PC-3 (cell line): ENCODE measurements at regions not wholly inside any gene's neighbourhood (a gene's known extent, or its start where the extent isn't known, plus 50 kb on each side); places are given as distances from the start of the nearest gene placed in this dataset.

Experiments
- ATAC-seq: fragments of 200-7000 bp; cut with Tn5 transposase; 2 replicates; pipeline ENCODE4 v1.9.1; 2020; ENCODE audit warnings: mild to moderate bottlenecking, moderate library complexity
- BruUV-seq: library from RNA; stranded (reverse); fragments of 400-500 nt; replicated peaks from 2 replicates; lab custom pipeline; 2021; lab: Mats Ljungman, UMichigan
- CTCF ChIA-PET: fragments of 300-600 bp; sonication (Branson Sonifier 250); formaldehyde crosslinking; loops from one replicate; lab custom pipeline; 2022; ENCODE audit warnings: antibody characterized with exemption; lab: Charles Lee
- POLR2A ChIA-PET: fragments of 300-600 bp; sonication (Branson Sonifier 250); formaldehyde crosslinking; loops from one replicate; lab custom pipeline; 2022; ENCODE audit warnings: antibody characterized with exemption; ENCODE audit not compliant: unreplicated experiment; lab: Charles Lee
- DNase-seq: peaks from one replicate; pipeline ENCODE4 v3.0.0-alpha.2; 2015
- H2AFZ ChIP-seq: fragments of 300-600 bp; sonication (generic); 2 replicates; pipeline ENCODE4 v1.6.0; 2016; ENCODE audit warnings: antibody characterized with exemption, low read length
- H3F3A ChIP-seq: fragments of 300-600 bp; sonication (generic); one replicate; pipeline ENCODE4 v1.6.0; 2017; ENCODE audit warnings: antibody characterized with exemption, low read length, control low read depth, mild to moderate bottlenecking; ENCODE audit not compliant: unreplicated experiment
- H3K27ac ChIP-seq: fragments of 300-600 bp; sonication (generic); 2 replicates; pipeline ENCODE4 v1.5.1; 2016; ENCODE audit warnings: mild to moderate bottlenecking, low read length
- H3K27me3 ChIP-seq: fragments of 300-600 bp; sonication (generic); 2 replicates; pipeline ENCODE4 v1.6.1; 2016; ENCODE audit warnings: low read length, mixed read lengths
- H3K36me3 ChIP-seq: fragments of 300-600 bp; sonication (generic); 2 replicates; pipeline ENCODE4 v1.6.1; 2016; ENCODE audit warnings: low read depth, mixed run types, low read length, mixed read lengths
- H3K4me1 ChIP-seq: fragments of 300-600 bp; sonication (generic); 2 replicates; pipeline ENCODE4 v1.5.1; 2016; ENCODE audit warnings: low read length; ENCODE audit not compliant: insufficient read depth
- H3K4me2 ChIP-seq: fragments of 300-600 bp; sonication (generic); 2 replicates; pipeline ENCODE4 v1.6.0; 2016; ENCODE audit warnings: low read length
- H3K4me3 ChIP-seq: fragments of 300-600 bp; sonication (generic); 2 replicates; pipeline ENCODE4 v1.5.1; 2016; ENCODE audit warnings: mild to moderate bottlenecking, low read length, mixed read lengths
- H3K79me2 ChIP-seq: fragments of 300-600 bp; sonication (generic); 2 replicates; pipeline ENCODE4 v1.6.1; 2017; ENCODE audit warnings: low read length, mixed read lengths
- H3K9ac ChIP-seq: fragments of 300-600 bp; sonication (generic); 2 replicates; pipeline ENCODE4 v1.6.0; 2016; ENCODE audit warnings: mild to moderate bottlenecking, low read length
- H3K9me2 ChIP-seq: fragments of 300-600 bp; sonication (generic); replicated peaks from 2 replicates; pipeline ENCODE4 v1.6.1; 2016; ENCODE audit warnings: mixed run types, low read length, mixed read lengths
- H3K9me3 ChIP-seq: fragments of 300-600 bp; sonication (generic); 2 replicates; pipeline ENCODE4 v1.6.1; 2016; ENCODE audit warnings: low read length, mixed read lengths
- H4K20me1 ChIP-seq: fragments of 300-600 bp; sonication (generic); 2 replicates; pipeline ENCODE4 v1.6.1; 2016; ENCODE audit warnings: low read length, mixed read lengths
- CTCF ChIP-seq: fragments of 300-600 bp; sonication (generic); conservative IDR thresholded peaks from 2 replicates; pipeline ENCODE4 v1.5.1; 2017; ENCODE audit warnings: antibody characterized with exemption, low read depth, mild to moderate bottlenecking, low read length
- EZH2 ChIP-seq: fragments of 300-600 bp; sonication (generic); IDR thresholded peaks from one replicate; pipeline ENCODE4 v1.6.1; 2017; ENCODE audit warnings: antibody characterized with exemption, mild to moderate bottlenecking, low read length; ENCODE audit not compliant: unreplicated experiment
- EZH2phosphoT487 ChIP-seq: fragments of 300-600 bp; sonication (generic); IDR thresholded peaks from 2 replicates; pipeline ENCODE4 v1.6.1; 2018; ENCODE audit warnings: mild to moderate bottlenecking, antibody characterized with exemption, low read length, borderline replicate concordance
- intact Hi-C: fragments of 100-400 bp; cut with micrococcal nuclease; formaldehyde crosslinking; loops from 2 replicates; pipeline ENCODE4 v1.9.0; 2023

- no peak for DNase-seq
These were observed 108.1 kb upstream of the MVB12B start for GRCh38 chr9:126218359-126219125.

GRCh38 chr9:126219166-126219565 is 107.5 kb upstream of the MVB12B start:
- no peaks in the 10 kb centered on the region for H3F3A ChIP-seq
- H3K27me3 ChIP-seq = peaks cover 16% of the 10 kb centered on the region
- DNase-seq = no peak
- no peak overlapping the region for H3K4me2 ChIP-seq
- ATAC-seq = no peak
- H3K9ac ChIP-seq = no peak overlapping the region
- TF ChIP-seq EZH2phosphoT487 = no peak
- no peak for TF ChIP-seq CTCF
- TF ChIP-seq EZH2 = no peak
- no peaks in the 10 kb centered on the region for H3K4me1 ChIP-seq
- no peak overlapping the region for H2AFZ ChIP-seq
- no TSS peak for BruUV-seq
- H3K9me3 ChIP-seq = no peaks in the 10 kb centered on the region
- no peaks in the 10 kb centered on the region for H3K79me2 ChIP-seq
- intact Hi-C loops = no loop called here
- H4K20me1 ChIP-seq = no peaks in the 10 kb centered on the region
- ChIA-PET POLR2A (no interaction called here), CTCF (no interaction called here)
- H3K27ac ChIP-seq = no peak overlapping the region
- H3K9me2 ChIP-seq = no peaks in the 10 kb centered on the region
- H3K36me3 ChIP-seq = no peaks in the 10 kb centered on the region
- no peak overlapping the region for H3K4me3 ChIP-seq

More at GRCh38 chr9:126218359-126219125, 108.1 kb upstream of the MVB12B start:
- Histone ChIP-seq H3K4me1 (no peaks in the 10 kb centered on the region), H4K20me1 (no peaks in the 10 kb centered on the region), H3K9me3 (no peaks in the 10 kb centered on the region), H3K79me2 (no peaks in the 10 kb centered on the region), H3F3A (no peaks in the 10 kb centered on the region), H3K9ac (no peak overlapping the region), H3K36me3 (no peaks in the 10 kb centered on the region), H3K27ac (no peak overlapping the region), H2AFZ (no peak overlapping the region), H3K4me2 (no peak overlapping the region), H3K27me3 (peaks cover 19% of the 10 kb centered on the region), H3K9me2 (no peaks in the 10 kb centered on the region), H3K4me3 (no peak overlapping the region)
- no TSS peak for BruUV-seq
- POLR2A ChIA-PET = no interaction called here
- no peak for TF ChIP-seq EZH2phosphoT487
- TF ChIP-seq EZH2 = no peak
- TF ChIP-seq CTCF = no peak
- CTCF ChIA-PET = interaction anchor here (0.6 kb wide), 1 partner anchor 180 kb away, joined by 3 read pairs; no protein-coding TSS in a partner anchor
- ATAC-seq = no peak
- intact Hi-C loops = no loop called here

GRCh38 chr9:126219648-126220063 is 107.0 kb upstream of the MVB12B start:
- ChIA-PET POLR2A (no interaction called here), CTCF (no interaction called here)
- H3K4me1 ChIP-seq = no peaks in the 10 kb centered on the region
- H3K27ac ChIP-seq = no peak overlapping the region
- peaks cover 15% of the 10 kb centered on the region for H3K27me3 ChIP-seq
- H3K4me2 ChIP-seq = no peak overlapping the region
- no peaks in the 10 kb centered on the region for H3K9me3 ChIP-seq
- no peak overlapping the region for H3K9ac ChIP-seq
- TF ChIP-seq EZH2phosphoT487 = no peak
- H3K4me3 ChIP-seq = no peak overlapping the region
- ATAC-seq = no peak
- no peaks in the 10 kb centered on the region for H3K79me2 ChIP-seq
- no TSS peak for BruUV-seq
- no peaks in the 10 kb centered on the region for H3K9me2 ChIP-seq
- H2AFZ ChIP-seq = no peak overlapping the region
- no peaks in the 10 kb centered on the region for H4K20me1 ChIP-seq
- no peaks in the 10 kb centered on the region for H3F3A ChIP-seq
- intact Hi-C loops = loop anchor here (10.0 kb wide), 2 partner anchors 665 to 815 kb away; no protein-coding TSS in a partner anchor
- no peaks in the 10 kb centered on the region for H3K36me3 ChIP-seq
- no peak for DNase-seq
